Suprapubic skin (tissue), 4 donors: ENCODE measurements at regions not wholly inside any gene's neighbourhood (a gene's known extent, or its start where the extent isn't known, plus 50 kb on each side); places are given as distances from the start of the nearest gene placed in this dataset.

Experiments
- DNase-seq, 2 donors: peaks; one replicate each; pipeline ENCODE4 v3.0.0-alpha.2; 2019; ENCODE audit warnings: low spot score in 2 of 2
- H3K27ac ChIP-seq: fragments of 200-600 bp; sonication (generic); one replicate; pipeline ENCODE4 v1.5.1; 2019
- H3K27me3 ChIP-seq: fragments of 200-600 bp; sonication (generic); one replicate; pipeline ENCODE4 v1.5.1; 2019
- H3K36me3 ChIP-seq: fragments of 200-600 bp; sonication (generic); one replicate; pipeline ENCODE4 v1.5.1; 2019
- H3K4me1 ChIP-seq: fragments of 200-600 bp; sonication (generic); one replicate; pipeline ENCODE4 v1.5.1; 2019
- H3K4me3 ChIP-seq: fragments of 200-600 bp; sonication (generic); one replicate; pipeline ENCODE4 v1.5.1; 2019; ENCODE audit warnings: mild to moderate bottlenecking
- H3K9me3 ChIP-seq: fragments of 200-600 bp; sonication (generic); one replicate; pipeline ENCODE4 v1.5.1; 2019
- CTCF ChIP-seq, 2 donors: fragments of 200-600 bp in 1 of 2; fragments of 450-650 bp in 1 of 2; sonication (generic) in 1 of 2; IDR thresholded peaks; one replicate each; pipeline ENCODE4 v1.5.1; 2016 to 2019; ENCODE audit warnings: antibody characterized with exemption in 2 of 2, mild to moderate bottlenecking in 1 of 2, moderate library complexity in 1 of 2
- EP300 ChIP-seq: sonication (generic); formaldehyde crosslinking; IDR thresholded peaks from one replicate; pipeline ENCODE4 v1.6.1; 2017; ENCODE audit warnings: antibody characterized with exemption
- POLR2A ChIP-seq, 2 donors: fragments of 450-650 bp; IDR thresholded peaks; one replicate each; pipeline ENCODE4 v1.6.1; 2017; ENCODE audit warnings: antibody characterized with exemption in 2 of 2, mild to moderate bottlenecking in 2 of 2, moderate library complexity in 2 of 2
- POLR2AphosphoS5 ChIP-seq, 3 donors: sonication (generic); formaldehyde crosslinking; IDR thresholded peaks; one replicate each; pipeline ENCODE4 v1.6.1; 2017; ENCODE audit warnings: antibody characterized with exemption in 3 of 3
- WGBS: methylation state at CpG from one replicate; pipeline ENCODE4 v1.1.5; 2018; 5-methylcytosine and 5-hydroxymethylcytosine counted together

GRCh38 chr1:30337324-30337620 lies 386.1 kb downstream of the MATN1 start:
- TF ChIP-seq EP300 (no peak), POLR2A (IDR thresholded peaks at IDR 0.05) (no peak), CTCF (IDR thresholded peaks at IDR 0.05) (no peak), POLR2AphosphoS5 (IDR thresholded peaks at IDR 0.05) (no peak)

GRCh38 chr1:30336550-30337323 lies 386.6 kb downstream of the MATN1 start:
- no peaks in the 10 kb centered on the region for H3K9me3 ChIP-seq
- H3K36me3 ChIP-seq = no peaks in the 10 kb centered on the region
- no peak overlapping the region for H3K4me3 ChIP-seq
- TF ChIP-seq CTCF (IDR thresholded peaks at IDR 0.05) (no peak), POLR2AphosphoS5 (IDR thresholded peaks at IDR 0.05) (no peak), EP300 (no peak), POLR2A (IDR thresholded peaks at IDR 0.05) (no peak)
- peaks cover 15% of the 10 kb centered on the region for H3K27me3 ChIP-seq
- WGBS = 65% methylated on average over 10 of the region's 16 CpGs
- peak in 1 of 2 donors; percentile 37 for DNase-seq
- no peaks in the 10 kb centered on the region for H3K4me1 ChIP-seq
- no peak overlapping the region for H3K27ac ChIP-seq

More at GRCh38 chr1:30337324-30337620, 386.1 kb downstream of the MATN1 start:
- Histone ChIP-seq H3K9me3 (no peaks in the 10 kb centered on the region), H3K27me3 (peaks cover 21% of the 10 kb centered on the region), H3K4me3 (no peak overlapping the region), H3K36me3 (no peaks in the 10 kb centered on the region), H3K4me1 (no peaks in the 10 kb centered on the region), H3K27ac (no peak overlapping the region)
- 78% methylated on average over 3 of the region's 3 CpGs for WGBS
- DNase-seq = no peak

- Histone ChIP-seq H3K36me3 (no peaks in the 10 kb centered on the region), H3K9me3 (no peaks in the 10 kb centered on the region), H3K27me3 (peaks cover 8% of the 10 kb centered on the region), H3K4me3 (no peak overlapping the region), H3K27ac (no peak overlapping the region), H3K4me1 (no peaks in the 10 kb centered on the region)
- DNase-seq = peak in 1 of 2 donors; percentile 49
- TF ChIP-seq CTCF (IDR thresholded peaks at IDR 0.05) (no peak), EP300 (no peak), POLR2A (IDR thresholded peaks at IDR 0.05) (no peak), POLR2AphosphoS5 (IDR thresholded peaks at IDR 0.05) (no peak)
- WGBS = 93% methylated on average over 2 of the region's 2 CpGs
Observed at GRCh38 chr1:30335997-30336390, 387.4 kb downstream of the MATN1 start.

GRCh38 chr1:30335389-30335996 lies 387.9 kb downstream of the MATN1 start:
- no peaks in the 10 kb centered on the region for H3K9me3 ChIP-seq
- H3K27ac ChIP-seq = no peak overlapping the region
- peak in 1 of 2 donors; percentile 55 for DNase-seq
- 96% methylated on average over 3 of the region's 3 CpGs for WGBS
- no peak overlapping the region for H3K4me3 ChIP-seq
- no peak for TF ChIP-seq POLR2A (IDR thresholded peaks at IDR 0.05)
- H3K36me3 ChIP-seq = no peaks in the 10 kb centered on the region
- peaks cover 3% of the 10 kb centered on the region for H3K27me3 ChIP-seq
- H3K4me1 ChIP-seq = no peaks in the 10 kb centered on the region

GRCh38 chr1:30334767-30335166 lies 388.6 kb downstream of the MATN1 start:
- peak in 1 of 2 donors; percentile 60 for DNase-seq
- Histone ChIP-seq H3K36me3 (no peaks in the 10 kb centered on the region), H3K27me3 (peaks cover 2% of the 10 kb centered on the region), H3K4me1 (no peaks in the 10 kb centered on the region), H3K4me3 (no peak overlapping the region), H3K27ac (no peak overlapping the region), H3K9me3 (no peaks in the 10 kb centered on the region)
- TF ChIP-seq EP300 = no peak
- no peak for TF ChIP-seq POLR2A (IDR thresholded peaks at IDR 0.05)
- no peak for TF ChIP-seq CTCF (IDR thresholded peaks at IDR 0.05)
- TF ChIP-seq POLR2AphosphoS5 (IDR thresholded peaks at IDR 0.05) = no peak
- 92% methylated on average over 2 of the region's 2 CpGs for WGBS
